Neuron (in vitro differentiated cells): ENCODE measurements at regions not wholly inside any gene's neighbourhood (a gene's known extent, or its start where the extent isn't known, plus 50 kb on each side); places are given as distances from the start of the nearest gene placed in this dataset.

Source experiments
- H2AFZ ChIP-seq: one replicate; pipeline ENCODE4 v1.6.1; 2013; ENCODE audit warnings: low read depth, mild to moderate bottlenecking, inconsistent platforms, low read length, moderate library complexity
- H3K27me3 ChIP-seq: one replicate; pipeline ENCODE4 v1.6.1; 2013; ENCODE audit warnings: low read length; ENCODE audit not compliant: insufficient read depth
- H3K36me3 ChIP-seq: one replicate; pipeline ENCODE4 v1.6.1; 2013; ENCODE audit warnings: low read length; ENCODE audit not compliant: insufficient read depth
- H3K4me1 ChIP-seq: one replicate; pipeline ENCODE4 v1.6.1; 2013; ENCODE audit warnings: low read length; ENCODE audit not compliant: insufficient read depth
- H3K4me3 ChIP-seq: 2 replicates; pipeline ENCODE4 v1.5.1; 2013; ENCODE audit warnings: mild to moderate bottlenecking, low read length, moderate library complexity
- H3K9me3 ChIP-seq: one replicate; pipeline ENCODE4 v1.6.1; 2013; ENCODE audit warnings: low read length

GRCh38 chr5:158430166-158430797 is 571.3 kb upstream of the CLINT1 start:
- H3K4me1 ChIP-seq: no peaks in the 10 kb centered on the region
- no peaks in the 10 kb centered on the region for H3K27me3 ChIP-seq
- H2AFZ ChIP-seq: no peak overlapping the region
- no peak overlapping the region for H3K4me3 ChIP-seq
- H3K36me3 ChIP-seq: no peaks in the 10 kb centered on the region
- no peaks in the 10 kb centered on the region for H3K9me3 ChIP-seq

GRCh38 chr5:158429564-158429963 is 570.6 kb upstream of the CLINT1 start:
- Histone ChIP-seq H3K4me3 (no peak overlapping the region), H3K27me3 (no peaks in the 10 kb centered on the region), H2AFZ (no peak overlapping the region), H3K9me3 (no peaks in the 10 kb centered on the region), H3K36me3 (no peaks in the 10 kb centered on the region), H3K4me1 (no peaks in the 10 kb centered on the region)

GRCh38 chr5:158423623-158424200 is 564.8 kb upstream of the CLINT1 start:
- no peaks in the 10 kb centered on the region for H3K9me3 ChIP-seq
- no peak overlapping the region for H2AFZ ChIP-seq
- no peaks in the 10 kb centered on the region for H3K4me1 ChIP-seq
- no peaks in the 10 kb centered on the region for H3K27me3 ChIP-seq
- H3K36me3 ChIP-seq: no peaks in the 10 kb centered on the region
- no peak overlapping the region for H3K4me3 ChIP-seq

- no peak overlapping the region for H2AFZ ChIP-seq
- no peaks in the 10 kb centered on the region for H3K36me3 ChIP-seq
- H3K4me1 ChIP-seq: no peaks in the 10 kb centered on the region
- no peaks in the 10 kb centered on the region for H3K27me3 ChIP-seq
- H3K9me3 ChIP-seq: no peaks in the 10 kb centered on the region
- H3K4me3 ChIP-seq: no peak overlapping the region
These were observed 563.9 kb upstream of the CLINT1 start for GRCh38 chr5:158422653-158423515.

- Histone ChIP-seq H2AFZ (no peak overlapping the region), H3K27me3 (no peaks in the 10 kb centered on the region), H3K4me3 (no peak overlapping the region), H3K9me3 (no peaks in the 10 kb centered on the region), H3K4me1 (no peaks in the 10 kb centered on the region), H3K36me3 (no peaks in the 10 kb centered on the region)
These were observed 562.4 kb upstream of the CLINT1 start for GRCh38 chr5:158421319-158421718.

GRCh38 chr5:158419186-158419585 is 560.2 kb upstream of the CLINT1 start:
- no peak overlapping the region for H2AFZ ChIP-seq
- no peaks in the 10 kb centered on the region for H3K36me3 ChIP-seq
- no peak overlapping the region for H3K4me3 ChIP-seq
- no peaks in the 10 kb centered on the region for H3K9me3 ChIP-seq
- H3K4me1 ChIP-seq: no peaks in the 10 kb centered on the region
- no peaks in the 10 kb centered on the region for H3K27me3 ChIP-seq

- Histone ChIP-seq H2AFZ (no peak overlapping the region), H3K27me3 (no peaks in the 10 kb centered on the region), H3K9me3 (no peaks in the 10 kb centered on the region), H3K4me1 (no peaks in the 10 kb centered on the region), H3K4me3 (no peak overlapping the region), H3K36me3 (no peaks in the 10 kb centered on the region)
These were observed 555.8 kb upstream of the CLINT1 start for GRCh38 chr5:158414780-158415179.

- no peak overlapping the region for H2AFZ ChIP-seq
- no peaks in the 10 kb centered on the region for H3K27me3 ChIP-seq
- no peaks in the 10 kb centered on the region for H3K9me3 ChIP-seq
- no peak overlapping the region for H3K4me3 ChIP-seq
- H3K4me1 ChIP-seq: no peaks in the 10 kb centered on the region
- no peaks in the 10 kb centered on the region for H3K36me3 ChIP-seq
These were observed 555.4 kb upstream of the CLINT1 start for GRCh38 chr5:158414333-158414762.

- no peaks in the 10 kb centered on the region for H3K4me1 ChIP-seq
- H3K9me3 ChIP-seq: no peaks in the 10 kb centered on the region
- H3K4me3 ChIP-seq: no peak overlapping the region
- no peaks in the 10 kb centered on the region for H3K36me3 ChIP-seq
- no peaks in the 10 kb centered on the region for H3K27me3 ChIP-seq
- H2AFZ ChIP-seq: no peak overlapping the region
These were observed 554.3 kb upstream of the CLINT1 start for GRCh38 chr5:158413122-158413680.

DNA sequence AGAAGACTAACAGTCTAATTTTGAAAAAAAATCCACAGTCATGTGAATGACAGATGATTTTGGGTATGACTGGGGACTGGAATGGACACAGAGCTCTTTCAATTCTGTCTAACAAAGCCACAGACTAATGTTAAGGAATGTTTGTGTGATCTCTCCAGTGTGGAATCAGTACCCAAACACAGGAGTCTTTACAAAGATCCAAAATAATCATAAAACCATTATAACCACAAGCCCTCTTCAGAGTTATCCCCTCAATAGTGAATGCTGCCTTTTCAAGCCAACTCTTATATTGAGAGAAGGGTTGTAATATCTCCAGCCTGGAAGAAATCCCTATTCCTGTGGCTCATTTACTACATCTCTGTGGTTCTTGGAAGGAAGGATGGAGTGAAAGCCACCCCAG is 552.0 kb upstream of the CLINT1 start:
- no peaks in the 10 kb centered on the region for H3K4me1 ChIP-seq
- H3K27me3 ChIP-seq: no peaks in the 10 kb centered on the region
- no peak overlapping the region for H2AFZ ChIP-seq
- no peak overlapping the region for H3K4me3 ChIP-seq
- no peaks in the 10 kb centered on the region for H3K36me3 ChIP-seq
- H3K9me3 ChIP-seq: no peaks in the 10 kb centered on the region

- no peaks in the 10 kb centered on the region for H3K9me3 ChIP-seq
- no peak overlapping the region for H2AFZ ChIP-seq
- H3K4me1 ChIP-seq: no peaks in the 10 kb centered on the region
- H3K27me3 ChIP-seq: no peaks in the 10 kb centered on the region
- H3K4me3 ChIP-seq: no peak overlapping the region
- H3K36me3 ChIP-seq: no peaks in the 10 kb centered on the region
These were observed 550.6 kb upstream of the CLINT1 start for GRCh38 chr5:158409507-158409906.

DNA sequence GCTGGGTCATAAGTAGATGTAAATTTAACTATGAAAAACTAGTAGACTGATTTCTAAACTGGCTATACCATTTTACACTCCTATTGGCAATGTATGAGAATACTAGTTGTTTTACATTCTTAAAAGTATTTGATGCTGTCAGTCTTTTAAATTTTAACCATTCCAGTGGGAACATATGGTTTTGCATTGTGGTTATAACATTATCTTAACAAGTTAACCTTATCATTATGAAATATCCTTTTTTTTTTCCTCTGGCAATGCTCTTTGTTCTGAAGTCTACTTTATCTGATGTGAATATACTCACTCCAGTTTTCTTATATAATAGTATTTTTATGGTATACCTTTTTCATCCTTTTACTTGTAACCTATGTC is 548.9 kb upstream of the CLINT1 start:
- Histone ChIP-seq H3K36me3 (no peaks in the 10 kb centered on the region), H3K4me3 (no peak overlapping the region), H2AFZ (no peak overlapping the region), H3K27me3 (no peaks in the 10 kb centered on the region), H3K9me3 (peaks cover 2% of the 10 kb centered on the region), H3K4me1 (no peaks in the 10 kb centered on the region)
